ENCODE measurements at regions not wholly inside any gene's neighbourhood (a gene's known extent, or its start where the extent isn't known, plus 50 kb on each side); places are given as distances from the start of the nearest gene placed in this dataset.

GRCh38 chr22:48993655-48994054, 834.0 kb downstream of the BRD1 start:
- TF ChIP-seq EP300 (IDR thresholded peaks at IDR 0.05), result no peak
- TF ChIP-seq CTCF (IDR thresholded peaks at IDR 0.05), result no peak
